Astrocyte (in vitro differentiated cells and primary cell): ENCODE measurements at regions not wholly inside any gene's neighbourhood (a gene's known extent, or its start where the extent isn't known, plus 50 kb on each side); places are given as distances from the start of the nearest gene placed in this dataset.
"Not testable (repeated sequence)": the region's sequence is repeated elsewhere in the genome, so short reads cannot be mapped to it uniquely, and the experiment has no call there.

Source experiments
- DNase-seq: peaks from one replicate; pipeline ENCODE4 v3.0.0-alpha.2; 2010; ENCODE audit warnings: low read depth
- FAIRE-seq: peaks from 2 replicates; lab custom pipeline; 2011; peaks lifted over from hg19 to GRCh38; lab: Jason Lieb, UNC
- H2AFZ ChIP-seq: 2 replicates; pipeline ENCODE4 v1.6.0; 2012; ENCODE audit warnings: low read depth, low read length, inconsistent platforms
- H3K27ac ChIP-seq: 2 replicates; pipeline ENCODE4 v1.5.1; 2011; ENCODE audit warnings: low read depth, low read length, inconsistent platforms
- H3K27me3 ChIP-seq: 2 replicates; pipeline ENCODE4 v1.6.0; 2011; ENCODE audit warnings: low read length, inconsistent platforms; ENCODE audit not compliant: insufficient read depth
- H3K36me3 ChIP-seq: 2 replicates; pipeline ENCODE4 v1.5.1; 2011; ENCODE audit warnings: low read length, inconsistent platforms; ENCODE audit not compliant: insufficient read depth
- H3K4me1 ChIP-seq: 2 replicates; pipeline ENCODE4 v1.5.1; 2011; ENCODE audit warnings: low read length, inconsistent platforms; ENCODE audit not compliant: insufficient read depth
- H3K4me2 ChIP-seq: 2 replicates; pipeline ENCODE4 v1.6.0; 2012; ENCODE audit warnings: low read length, inconsistent platforms
- H3K4me3 ChIP-seq: 2 replicates; pipeline ENCODE4 v1.5.1; 2011; ENCODE audit warnings: low read depth, mild to moderate bottlenecking, low read length, inconsistent platforms; ENCODE audit not compliant: insufficient read depth
- H3K79me2 ChIP-seq: 2 replicates; pipeline ENCODE4 v1.6.0; 2012; ENCODE audit warnings: mild to moderate bottlenecking, low read length, inconsistent platforms; ENCODE audit not compliant: insufficient read depth
- H3K9ac ChIP-seq: 2 replicates; pipeline ENCODE4 v1.6.0; 2012; ENCODE audit warnings: mild to moderate bottlenecking, low read length, inconsistent platforms
- H3K9me3 ChIP-seq: 2 replicates; pipeline ENCODE4 v1.5.1; 2012; ENCODE audit warnings: low read depth, mild to moderate bottlenecking, low read length, inconsistent platforms; ENCODE audit not compliant: insufficient read depth
- H4K20me1 ChIP-seq: 2 replicates; pipeline ENCODE4 v1.6.0; 2012; ENCODE audit warnings: low read length, inconsistent platforms; ENCODE audit not compliant: insufficient read depth
- H3K27ac Mint-ChIP-seq: one replicate; pipeline ENCODE4 v1.8.0; 2021; ENCODE audit warnings: mild to moderate bottlenecking, mixed read lengths; ENCODE audit not compliant: unreplicated experiment
- H3K27me3 Mint-ChIP-seq: one replicate; pipeline ENCODE4 v1.8.0; 2021; ENCODE audit warnings: low read depth, mixed read lengths; ENCODE audit not compliant: unreplicated experiment
- H3K36me3 Mint-ChIP-seq: one replicate; pipeline ENCODE4 v1.8.0; 2021; ENCODE audit warnings: low read depth, mixed read lengths; ENCODE audit not compliant: unreplicated experiment
- H3K4me1 Mint-ChIP-seq: one replicate; pipeline ENCODE4 v1.8.0; 2021; ENCODE audit warnings: low read depth, mixed read lengths; ENCODE audit not compliant: unreplicated experiment
- H3K4me3 Mint-ChIP-seq: one replicate; pipeline ENCODE4 v1.8.0; 2021; ENCODE audit warnings: mild to moderate bottlenecking, moderate library complexity, mixed read lengths; ENCODE audit not compliant: unreplicated experiment
- H3K9me3 Mint-ChIP-seq: one replicate; pipeline ENCODE4 v1.8.0; 2021; ENCODE audit warnings: mild to moderate bottlenecking, mixed read lengths; ENCODE audit not compliant: unreplicated experiment
- CTCF ChIP-seq: IDR thresholded peaks from 2 replicates; pipeline ENCODE4 v1.5.1; 2011; ENCODE audit warnings: low read depth, mild to moderate bottlenecking, inconsistent platforms, low read length, moderate library complexity; ENCODE audit not compliant: insufficient read depth
- EZH2 ChIP-seq: IDR thresholded peaks from 2 replicates; pipeline ENCODE4 v1.6.1; 2012; ENCODE audit warnings: mild to moderate bottlenecking, low read length, inconsistent platforms; ENCODE audit not compliant: insufficient read depth

- Histone ChIP-seq H3K36me3 (no peaks in the 10 kb centered on the region), H3K4me1 (peaks cover 4% of the 10 kb centered on the region), H3K4me3 (peak overlapping the region; percentile 62), H3K9me3 (peaks cover 5% of the 10 kb centered on the region), H3K27ac (no peak overlapping the region), H3K4me2 (peak overlapping the region; percentile 95), H3K27me3 (no peaks in the 10 kb centered on the region), H3K9ac (peak overlapping the region; percentile 77), H3K79me2 (peaks cover 13% of the 10 kb centered on the region), H4K20me1 (peaks cover 4% of the 10 kb centered on the region), H2AFZ (peak overlapping the region; percentile 92)
- DNase-seq (peak; percentile 9), FAIRE-seq (no peak)
- Mint-ChIP-seq H3K4me1 (peaks cover 4% of the 10 kb centered on the region), H3K36me3 (peaks cover 2% of the 10 kb centered on the region), H3K27ac (peak overlapping the region; percentile 8), H3K27me3 (peaks cover 20% of the 10 kb centered on the region), H3K4me3 (peak overlapping the region; percentile 74), H3K9me3 (peaks cover 25% of the 10 kb centered on the region)
- TF ChIP-seq EZH2 (no peak), CTCF (no peak)
Measured at GRCh38 chr9:63817622-63818518, 1467.1 kb downstream of the FOXD4L5 start.

GRCh38 chr9:63816751-63817621 lies 1468.0 kb downstream of the FOXD4L5 start:
- Histone ChIP-seq H3K79me2 (peaks cover 13% of the 10 kb centered on the region), H3K4me3 (peak overlapping the region; percentile 62), H3K4me2 (peak overlapping the region; percentile 95), H2AFZ (peak overlapping the region; percentile 92), H3K9ac (peak overlapping the region; percentile 77), H3K4me1 (peaks cover 4% of the 10 kb centered on the region), H3K27ac (peak overlapping the region; percentile 47), H3K36me3 (no peaks in the 10 kb centered on the region), H3K27me3 (no peaks in the 10 kb centered on the region), H4K20me1 (peaks cover 4% of the 10 kb centered on the region), H3K9me3 (peaks cover 5% of the 10 kb centered on the region)
- no peak for FAIRE-seq
- H3K9me3 Mint-ChIP-seq = peaks cover 24% of the 10 kb centered on the region
- peaks cover 20% of the 10 kb centered on the region for H3K27me3 Mint-ChIP-seq
- H3K4me3 Mint-ChIP-seq = peak overlapping the region; percentile 74
- H3K27ac Mint-ChIP-seq = peak overlapping the region; percentile 2
- peaks cover 4% of the 10 kb centered on the region for H3K4me1 Mint-ChIP-seq
- TF ChIP-seq EZH2 = no peak
- TF ChIP-seq CTCF = no peak
- peaks cover 2% of the 10 kb centered on the region for H3K36me3 Mint-ChIP-seq
- DNase-seq = peak; percentile 81

- Mint-ChIP-seq H3K27me3 (peaks cover 18% of the 10 kb centered on the region), H3K9me3 (peaks cover 24% of the 10 kb centered on the region)
Measured at GRCh38 chr9:63814970-63815669, 1469.9 kb downstream of the FOXD4L5 start.

GRCh38 chr9:63813391-63814021 lies 1471.5 kb downstream of the FOXD4L5 start:
- not testable (repeated sequence) for H3K4me2 ChIP-seq, H3K4me3 ChIP-seq, H3K9ac ChIP-seq, H3K36me3 ChIP-seq, H3K27me3 ChIP-seq, H3K4me3 Mint-ChIP-seq, H3K4me1 ChIP-seq, H4K20me1 ChIP-seq, H3K9me3 ChIP-seq, FAIRE-seq, H3K36me3 Mint-ChIP-seq, H3K27ac ChIP-seq, H3K27ac Mint-ChIP-seq, DNase-seq, H3K4me1 Mint-ChIP-seq, H2AFZ ChIP-seq
- peaks cover 11% of the 10 kb centered on the region for H3K79me2 ChIP-seq
- peaks cover 18% of the 10 kb centered on the region for H3K27me3 Mint-ChIP-seq
- peaks cover 26% of the 10 kb centered on the region for H3K9me3 Mint-ChIP-seq

More at GRCh38 chr9:63814970-63815669, 1469.9 kb downstream of the FOXD4L5 start:
- H3K4me2 ChIP-seq, H3K9ac ChIP-seq, H3K36me3 ChIP-seq, H3K27ac ChIP-seq, DNase-seq, H4K20me1 ChIP-seq, H3K4me1 ChIP-seq, H3K27me3 ChIP-seq, H3K4me3 ChIP-seq, H3K4me1 Mint-ChIP-seq, H3K9me3 ChIP-seq, H3K4me3 Mint-ChIP-seq, H3K36me3 Mint-ChIP-seq, FAIRE-seq, H3K27ac Mint-ChIP-seq, H2AFZ ChIP-seq: not testable (repeated sequence)
- H3K79me2 ChIP-seq = peaks cover 11% of the 10 kb centered on the region
